ENCODE measurements at regions not wholly inside any gene's neighbourhood (a gene's known extent, or its start where the extent isn't known, plus 50 kb on each side); places are given as distances from the start of the nearest gene placed in this dataset.

DNA sequence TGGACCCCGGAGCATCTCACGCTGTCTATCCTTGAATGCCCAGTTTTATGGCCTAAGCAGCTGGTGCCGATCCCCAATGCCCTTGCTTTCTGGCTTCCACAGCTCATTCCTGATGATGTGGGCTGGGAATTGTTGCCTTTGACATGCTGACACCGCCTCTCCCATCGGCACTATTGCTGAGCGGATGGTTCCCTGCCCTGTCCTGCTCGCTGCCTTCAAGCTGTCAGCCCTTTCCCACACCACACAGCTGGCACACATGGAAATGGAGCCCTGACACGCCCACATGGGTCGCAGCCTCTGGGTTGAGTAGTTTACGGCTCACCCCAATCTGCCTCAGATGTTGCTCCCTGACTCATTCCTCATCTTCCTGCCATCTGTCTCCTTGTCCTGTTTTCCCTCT, 110.2 kb upstream of the SESN3 start:
- DNase-seq, result no peak
- Mint-ChIP-seq H3K4me1 (peaks cover 30% of the 10 kb centered on the region), H3K9me3 (no peaks in the 10 kb centered on the region), H3K27me3 (no peaks in the 10 kb centered on the region), H3K27ac (no peak overlapping the region), H3K36me3 (peaks cover 6% of the 10 kb centered on the region), H3K4me3 (no peak overlapping the region)
- POLR2A ChIA-PET, result interaction anchor here (0.6 to 1.3 kb wide), 2 partner anchors 87 to 110 kb away, joined by 3 to 4 read pairs; partner anchors contain the start of gene SESN3
- ATAC-seq (ENCODE audit: low read depth), result no peak

DNA sequence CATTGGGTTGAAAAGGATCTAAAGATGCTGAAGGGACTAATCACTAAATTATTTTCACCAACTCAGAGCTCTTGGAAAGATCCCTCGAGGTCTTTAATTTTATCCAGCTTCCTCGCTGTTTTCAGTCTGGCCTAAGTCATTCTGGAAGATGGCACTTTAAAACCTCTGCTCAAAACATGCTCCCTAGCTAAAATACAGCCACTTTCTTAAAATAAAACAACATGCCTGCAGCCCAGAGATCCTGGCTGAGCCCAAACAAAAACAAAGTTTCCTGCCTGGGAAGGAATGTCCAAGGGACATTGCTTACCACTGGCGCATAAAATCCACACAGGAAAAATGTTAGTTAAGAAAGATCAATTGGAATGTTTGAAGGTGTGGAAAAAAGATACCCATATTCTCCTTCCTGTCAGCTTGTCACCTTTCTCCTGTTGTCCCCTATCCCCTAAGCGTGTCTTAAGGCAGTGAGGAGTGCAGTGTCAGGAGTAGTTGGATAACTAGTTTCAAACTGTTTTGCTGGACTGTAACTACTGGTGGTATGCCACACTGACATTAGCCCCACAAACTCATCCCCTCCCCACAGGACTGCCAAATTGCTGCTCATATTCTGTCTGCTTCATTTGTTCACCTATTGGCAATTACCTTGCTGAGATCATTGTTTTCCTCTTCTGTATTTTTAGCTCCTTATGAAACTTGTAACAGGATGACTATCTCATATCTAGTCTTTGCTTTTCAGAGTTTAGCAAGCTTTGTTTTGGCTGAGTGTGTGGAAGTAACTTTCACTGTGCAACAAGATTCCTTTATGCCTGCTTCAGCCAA, 108.3 kb upstream of the SESN3 start:
- peaks cover 2% of the 10 kb centered on the region for H3K36me3 Mint-ChIP-seq
- no peak overlapping the region for H3K4me3 Mint-ChIP-seq
- H3K9me3 Mint-ChIP-seq, result peaks cover 2% of the 10 kb centered on the region
- H3K27ac Mint-ChIP-seq, result no peak overlapping the region
- no peak for DNase-seq
- POLR2A ChIA-PET, result interaction anchor here (1.2 to 1.5 kb wide), 2 partner anchors 107 to 341 kb away, joined by 4 to 5 read pairs; no protein-coding TSS in a partner anchor
- H3K4me1 Mint-ChIP-seq, result peaks cover 18% of the 10 kb centered on the region
- no peaks in the 10 kb centered on the region for H3K27me3 Mint-ChIP-seq
- no peak for ATAC-seq (ENCODE audit: low read depth)

DNA sequence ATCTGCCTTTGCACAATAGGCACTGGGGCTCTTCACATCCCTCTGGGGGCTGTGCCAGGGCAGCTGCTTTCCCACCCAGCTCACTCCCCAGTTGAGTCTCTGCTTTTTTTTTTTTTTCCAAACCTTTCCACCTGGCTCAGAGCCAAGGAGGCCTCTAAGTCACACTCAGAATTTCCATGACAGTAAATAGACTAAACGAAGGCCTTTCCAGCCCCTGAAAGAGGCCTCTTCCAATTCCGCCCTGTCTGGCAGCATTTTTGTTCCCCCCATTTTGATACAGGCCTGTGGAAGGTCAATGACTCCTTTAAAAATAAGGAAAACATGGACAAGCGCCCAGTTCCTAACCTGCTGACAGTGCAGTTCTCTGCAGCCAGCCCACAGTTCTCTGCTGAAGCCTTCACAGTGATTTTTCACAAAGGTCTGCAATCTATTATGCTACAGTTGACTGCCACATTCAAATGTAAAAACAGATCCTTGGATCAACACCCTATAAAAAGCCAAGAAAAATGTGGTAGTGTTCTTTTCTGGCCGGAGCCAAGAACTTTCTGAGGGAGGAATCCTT, 107.5 kb upstream of the SESN3 start:
- ATAC-seq (ENCODE audit: low read depth) (no peak), DNase-seq (no peak)
- Mint-ChIP-seq H3K36me3 (peaks cover 4% of the 10 kb centered on the region), H3K9me3 (peaks cover 3% of the 10 kb centered on the region), H3K4me3 (no peak overlapping the region), H3K27ac (no peak overlapping the region), H3K4me1 (peaks cover 16% of the 10 kb centered on the region), H3K27me3 (no peaks in the 10 kb centered on the region)
- POLR2A ChIA-PET, result interaction anchor here (2.6 kb wide), 1 partner anchor 107 kb away, joined by 12 read pairs; the partner anchor contains the start of gene SESN3

DNA sequence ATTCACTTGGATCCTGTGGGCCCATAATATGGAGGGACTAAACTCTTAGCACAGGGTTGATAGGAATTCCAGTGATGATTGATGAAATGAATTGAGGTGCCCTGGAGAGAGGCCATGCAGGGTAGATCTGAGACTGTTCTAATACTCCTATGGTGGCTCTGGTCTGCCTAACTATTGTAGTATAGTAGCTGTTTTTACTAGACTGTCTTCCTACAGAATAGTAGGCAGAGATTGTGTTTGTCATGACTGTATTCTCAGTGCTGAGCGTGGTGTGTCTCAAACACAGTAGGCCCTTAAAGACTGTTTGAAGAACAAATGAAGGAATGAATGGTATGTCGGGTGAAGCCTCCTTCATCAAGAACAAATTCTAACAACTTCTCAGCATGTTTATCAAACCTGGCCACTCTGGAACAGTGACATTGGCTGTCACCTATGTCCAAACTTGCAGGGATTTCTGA, 107.0 kb upstream of the SESN3 start:
- H3K4me1 Mint-ChIP-seq, result peaks cover 11% of the 10 kb centered on the region
- no peak overlapping the region for H3K4me3 Mint-ChIP-seq
- H3K36me3 Mint-ChIP-seq, result peaks cover 4% of the 10 kb centered on the region
- ATAC-seq (ENCODE audit: low read depth) (peak; percentile 35), DNase-seq (no peak)
- POLR2A ChIA-PET, result interaction anchor here (0.7 to 2.6 kb wide), 5 partner anchors 9 to 451 kb away, joined by 3 to 12 read pairs (median 5); partner anchors contain the start of gene SESN3
- no peak overlapping the region for H3K27ac Mint-ChIP-seq
- peaks cover 3% of the 10 kb centered on the region for H3K9me3 Mint-ChIP-seq
- H3K27me3 Mint-ChIP-seq, result no peaks in the 10 kb centered on the region

DNA sequence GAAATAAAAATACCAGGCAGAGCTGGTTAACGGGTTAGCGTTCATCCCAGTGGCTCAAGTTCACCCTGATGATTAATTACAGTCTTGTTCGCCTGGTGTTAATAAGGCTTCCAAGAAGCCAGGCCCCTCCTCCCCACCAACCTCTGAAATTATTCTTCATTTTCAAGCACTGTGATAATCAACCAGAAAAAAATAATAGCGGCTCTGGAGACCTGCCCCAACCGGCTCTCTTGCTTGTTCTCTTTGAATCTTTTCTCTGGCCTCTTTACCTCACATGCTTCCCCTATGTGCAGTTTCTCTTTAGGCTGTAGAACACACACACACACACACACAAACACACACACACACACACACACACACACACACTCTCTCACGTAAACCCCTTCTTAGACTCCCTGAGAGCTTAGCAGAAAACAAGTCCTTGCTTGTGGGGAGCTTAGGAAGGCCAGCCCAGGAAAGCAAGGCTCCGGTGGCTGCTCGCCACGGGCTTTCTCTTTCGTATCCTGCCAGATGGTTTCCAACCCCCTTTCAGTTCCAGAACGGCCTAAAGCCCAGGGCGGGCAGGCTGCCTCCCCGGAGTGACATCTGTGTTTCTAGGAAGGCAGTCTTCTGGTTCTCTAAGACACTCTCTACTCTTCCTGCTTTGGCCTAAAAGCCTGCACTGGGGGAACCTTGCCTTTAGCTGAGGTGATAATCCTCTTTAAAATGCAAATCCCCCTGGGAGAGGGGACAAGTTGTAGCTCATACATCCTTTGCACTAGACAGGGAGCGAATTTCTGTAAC, 106.4 kb upstream of the SESN3 start:
- Mint-ChIP-seq H3K9me3 (peaks cover 3% of the 10 kb centered on the region), H3K4me1 (peaks cover 10% of the 10 kb centered on the region), H3K27ac (no peak overlapping the region), H3K27me3 (no peaks in the 10 kb centered on the region), H3K4me3 (no peak overlapping the region), H3K36me3 (peaks cover 4% of the 10 kb centered on the region)
- peak; percentile 65 for DNase-seq
- peak; percentile 84 for ATAC-seq (ENCODE audit: low read depth)
- POLR2A ChIA-PET, result interaction anchor here (0.7 to 2.6 kb wide), 8 partner anchors 9 to 451 kb away, joined by 3 to 12 read pairs (median 4); partner anchors contain the start of gene SESN3

DNA sequence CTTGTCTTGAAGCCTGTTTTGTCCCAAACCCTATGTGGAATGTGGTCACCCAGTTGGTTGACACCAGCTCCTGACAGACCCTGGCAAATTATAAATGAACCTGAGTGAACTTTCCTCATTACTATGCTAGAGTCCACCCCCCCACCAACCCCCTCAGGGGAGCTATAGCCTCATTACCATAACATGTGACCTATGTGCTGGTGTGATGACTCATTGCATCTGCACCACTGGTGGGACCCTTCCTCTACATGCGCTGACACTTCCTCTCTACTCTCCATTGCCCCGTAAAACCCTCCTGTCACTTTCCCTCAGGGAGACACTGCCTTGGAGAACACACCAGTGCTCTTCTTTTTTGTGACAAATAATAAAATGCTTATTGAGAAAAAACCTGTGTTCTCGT, 105.0 kb upstream of the SESN3 start:
- H3K36me3 Mint-ChIP-seq, result peaks cover 4% of the 10 kb centered on the region
- POLR2A ChIA-PET, result interaction anchor here (2.6 kb wide), 1 partner anchor 104 kb away, joined by 12 read pairs; the partner anchor contains the start of gene SESN3
- DNase-seq (no peak), ATAC-seq (ENCODE audit: low read depth) (no peak)
- no peaks in the 10 kb centered on the region for H3K27me3 Mint-ChIP-seq
- peak overlapping the region; percentile 2 for H3K4me3 Mint-ChIP-seq
- H3K9me3 Mint-ChIP-seq, result peaks cover 6% of the 10 kb centered on the region
- no peak overlapping the region for H3K27ac Mint-ChIP-seq
- peaks cover 10% of the 10 kb centered on the region for H3K4me1 Mint-ChIP-seq

DNA sequence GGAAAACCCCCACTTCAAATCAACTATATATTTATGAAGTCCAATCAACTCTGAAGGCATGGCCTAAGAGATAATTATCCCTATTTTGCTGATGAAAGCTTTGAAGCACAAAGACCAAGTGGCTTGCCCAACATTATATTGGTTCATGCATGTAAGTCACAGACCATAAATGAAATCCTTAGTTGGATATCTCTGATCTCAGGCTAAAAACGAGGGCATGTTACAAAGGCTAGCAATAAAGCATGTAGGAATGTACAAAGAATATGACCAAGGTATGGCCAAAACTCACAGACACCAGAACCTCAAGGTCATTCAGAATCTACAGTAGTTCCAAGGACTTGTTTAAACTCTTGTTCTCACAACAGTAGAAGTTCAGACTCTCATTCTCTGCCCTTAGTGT, 100.2 kb upstream of the SESN3 start:
- Mint-ChIP-seq H3K4me1 (peaks cover 7% of the 10 kb centered on the region), H3K27me3 (no peaks in the 10 kb centered on the region), H3K9me3 (peaks cover 6% of the 10 kb centered on the region), H3K36me3 (peaks cover 4% of the 10 kb centered on the region), H3K4me3 (no peak overlapping the region), H3K27ac (no peak overlapping the region)
- DNase-seq, result no peak
- POLR2A ChIA-PET, result no interaction called here
- ATAC-seq (ENCODE audit: low read depth), result no peak

DNA sequence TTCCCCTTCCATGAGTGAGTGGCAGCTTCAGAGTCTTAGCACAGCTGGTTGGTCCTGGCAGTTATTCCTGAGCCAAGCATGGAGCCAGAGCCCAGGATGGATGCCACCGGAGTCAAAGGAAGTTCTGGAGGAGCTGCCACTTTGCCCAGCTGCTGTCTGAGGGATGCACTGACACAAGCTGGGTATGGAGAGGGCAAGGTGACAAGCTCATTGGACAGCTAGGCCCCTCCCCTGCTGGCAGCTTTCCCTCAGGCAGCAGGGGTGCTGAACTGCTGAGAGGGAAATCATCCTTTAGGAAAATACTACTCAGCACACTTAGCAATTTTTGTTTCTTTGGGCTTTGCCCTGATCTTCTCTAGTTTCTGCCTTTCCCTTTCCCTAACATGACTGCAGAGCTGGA, 99.3 kb upstream of the SESN3 start:
- POLR2A ChIA-PET, result no interaction called here
- Mint-ChIP-seq H3K36me3 (peaks cover 4% of the 10 kb centered on the region), H3K4me3 (no peak overlapping the region), H3K27ac (no peak overlapping the region), H3K4me1 (peaks cover 6% of the 10 kb centered on the region), H3K27me3 (no peaks in the 10 kb centered on the region), H3K9me3 (peaks cover 6% of the 10 kb centered on the region)
- ATAC-seq (ENCODE audit: low read depth) (no peak), DNase-seq (no peak)

DNA sequence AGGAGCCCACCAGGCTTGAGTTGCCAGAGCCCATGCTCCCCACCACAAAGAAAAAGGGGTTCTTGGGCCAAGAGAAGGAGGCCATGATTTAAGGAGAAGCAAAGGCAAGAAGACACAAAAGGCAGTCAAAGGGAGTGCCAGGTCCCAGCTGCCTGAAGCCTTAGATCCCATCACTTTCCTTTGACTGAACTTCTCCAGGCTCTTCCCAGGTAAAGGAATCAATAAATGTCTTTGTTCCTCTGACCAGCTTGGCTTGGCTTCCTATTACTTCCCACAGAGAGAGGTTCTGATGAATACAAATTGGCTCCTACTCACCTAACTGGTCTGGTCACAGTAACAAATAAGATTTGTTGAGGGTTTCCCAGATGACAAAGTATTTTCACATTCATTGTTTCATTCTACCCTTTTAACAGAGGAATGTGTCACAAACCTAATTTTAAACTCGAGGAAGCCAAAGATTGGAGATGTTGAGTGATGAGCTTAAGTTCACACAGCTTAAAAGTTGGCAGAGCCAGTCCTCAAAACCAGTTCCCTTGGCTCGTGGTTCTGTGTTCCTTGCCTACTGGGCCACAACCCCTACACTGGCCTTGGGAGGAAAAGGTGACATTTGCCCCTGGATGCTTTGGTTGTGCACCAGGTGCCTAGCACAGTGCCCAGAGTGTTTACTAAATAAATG, 96.4 kb upstream of the SESN3 start:
- peaks cover 4% of the 10 kb centered on the region for H3K9me3 Mint-ChIP-seq
- H3K36me3 Mint-ChIP-seq, result no peaks in the 10 kb centered on the region
- POLR2A ChIA-PET, result interaction anchor here (0.9 kb wide), 1 partner anchor 10 kb away, joined by 5 read pairs; no protein-coding TSS in a partner anchor
- H3K4me1 Mint-ChIP-seq, result peaks cover 10% of the 10 kb centered on the region
- ATAC-seq (ENCODE audit: low read depth) (no peak), DNase-seq (no peak)
- H3K27ac Mint-ChIP-seq, result no peak overlapping the region
- no peak overlapping the region for H3K4me3 Mint-ChIP-seq
- H3K27me3 Mint-ChIP-seq, result no peaks in the 10 kb centered on the region

DNA sequence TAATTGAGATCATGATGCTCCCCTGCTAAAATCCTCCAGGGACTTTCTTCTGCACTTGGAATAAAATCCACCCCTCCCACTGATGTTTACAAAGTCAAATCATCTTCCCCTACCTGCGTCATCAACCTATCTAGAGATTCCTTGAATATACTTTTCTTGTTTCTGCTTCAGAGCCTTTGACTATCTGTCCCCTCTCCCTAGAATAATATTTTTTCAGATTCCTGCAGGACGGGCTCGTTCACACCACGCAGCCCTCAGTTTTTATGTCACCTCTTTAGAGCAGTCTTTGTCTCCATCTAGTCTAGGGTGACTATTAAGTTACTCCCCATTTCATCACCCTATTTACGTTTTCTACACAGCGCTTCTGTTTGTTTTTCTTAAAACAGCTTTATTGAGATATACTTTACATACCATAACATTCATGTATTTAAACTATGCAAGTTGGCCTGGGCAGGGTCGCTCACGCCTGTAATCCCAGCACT, 94.8 kb upstream of the SESN3 start:
- POLR2A ChIA-PET, result no interaction called here
- DNase-seq (no peak), ATAC-seq (ENCODE audit: low read depth) (no peak)
- H3K27ac Mint-ChIP-seq, result no peak overlapping the region
- peaks cover 2% of the 10 kb centered on the region for H3K27me3 Mint-ChIP-seq
- peaks cover 11% of the 10 kb centered on the region for H3K4me1 Mint-ChIP-seq
- no peaks in the 10 kb centered on the region for H3K36me3 Mint-ChIP-seq
- H3K4me3 Mint-ChIP-seq, result no peak overlapping the region
- peaks cover 2% of the 10 kb centered on the region for H3K9me3 Mint-ChIP-seq

DNA sequence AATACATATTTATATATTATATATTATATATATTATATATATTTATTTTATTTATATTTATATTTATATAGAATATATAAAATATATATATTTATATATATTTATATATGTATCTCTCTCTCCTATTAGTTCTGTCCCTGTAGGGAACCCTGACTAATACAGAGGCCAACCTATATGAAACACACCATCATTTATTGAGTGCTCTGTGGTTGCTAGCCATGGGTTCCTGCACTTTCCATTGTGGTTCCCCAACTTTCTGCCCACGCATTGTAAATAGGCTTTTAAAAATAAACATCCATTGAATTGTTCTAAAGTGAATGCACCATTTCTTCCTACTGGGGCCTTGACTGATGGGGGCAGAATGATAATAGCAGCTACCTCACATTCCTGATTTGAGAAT, 93.8 kb upstream of the SESN3 start:
- ATAC-seq (ENCODE audit: low read depth) (no peak), DNase-seq (no peak)
- POLR2A ChIA-PET, result no interaction called here
- Mint-ChIP-seq H3K36me3 (no peaks in the 10 kb centered on the region), H3K4me3 (no peak overlapping the region), H3K9me3 (peaks cover 2% of the 10 kb centered on the region), H3K27ac (no peak overlapping the region), H3K4me1 (peaks cover 11% of the 10 kb centered on the region), H3K27me3 (peaks cover 2% of the 10 kb centered on the region)

DNA sequence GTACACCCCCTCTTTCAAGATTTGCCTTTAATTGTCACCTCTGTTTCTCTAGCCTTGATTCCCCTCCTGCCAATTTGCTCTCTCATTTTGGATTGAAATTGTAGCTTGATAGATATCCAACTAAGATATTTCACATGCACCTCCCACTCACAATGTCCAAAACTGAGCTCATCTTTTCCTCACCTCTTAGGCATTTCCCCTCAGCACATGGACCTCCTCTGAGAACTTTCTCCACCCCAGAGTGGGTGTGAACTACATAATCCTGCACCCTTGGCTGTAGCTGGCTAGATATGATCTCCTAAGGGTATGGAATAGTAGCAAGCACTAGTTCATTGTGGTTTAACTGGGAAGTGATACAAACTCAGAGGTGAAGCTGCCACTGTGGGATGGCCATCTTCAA, 91.5 kb upstream of the SESN3 start:
- no peak overlapping the region for H3K4me3 Mint-ChIP-seq
- DNase-seq, result no peak
- ATAC-seq (ENCODE audit: low read depth), result no peak
- H3K36me3 Mint-ChIP-seq, result no peaks in the 10 kb centered on the region
- POLR2A ChIA-PET, result no interaction called here
- peaks cover 2% of the 10 kb centered on the region for H3K9me3 Mint-ChIP-seq
- no peak overlapping the region for H3K27ac Mint-ChIP-seq
- H3K27me3 Mint-ChIP-seq, result peaks cover 2% of the 10 kb centered on the region
- peaks cover 8% of the 10 kb centered on the region for H3K4me1 Mint-ChIP-seq

DNA sequence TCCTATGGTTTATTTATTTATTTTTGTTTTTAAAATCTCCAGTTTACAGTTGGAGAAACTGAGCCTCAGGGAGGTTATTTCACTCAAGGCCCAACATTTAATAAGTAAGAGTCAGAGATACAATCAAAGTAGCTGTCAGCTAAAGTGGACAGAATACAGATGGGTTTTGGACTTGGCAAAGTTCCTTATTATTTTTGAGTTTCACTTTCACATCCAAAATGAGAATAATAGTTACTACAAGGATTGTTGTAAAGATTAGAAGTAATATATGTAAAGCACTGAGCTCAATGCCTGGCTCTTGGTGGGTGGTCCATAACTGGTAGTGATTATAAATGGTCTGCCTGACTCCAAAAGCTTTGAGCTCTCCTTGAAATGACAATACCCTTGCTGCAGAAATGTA, 87.5 kb upstream of the SESN3 start:
- H3K9me3 Mint-ChIP-seq, result peaks cover 2% of the 10 kb centered on the region
- POLR2A ChIA-PET, result no interaction called here
- peaks cover 3% of the 10 kb centered on the region for H3K4me1 Mint-ChIP-seq
- DNase-seq (no peak), ATAC-seq (ENCODE audit: low read depth) (no peak)
- no peak overlapping the region for H3K27ac Mint-ChIP-seq
- H3K4me3 Mint-ChIP-seq, result no peak overlapping the region
- H3K36me3 Mint-ChIP-seq, result no peaks in the 10 kb centered on the region
- H3K27me3 Mint-ChIP-seq, result peaks cover 2% of the 10 kb centered on the region
